ENCODE measurements at regions not wholly inside any gene's neighbourhood (a gene's known extent, or its start where the extent isn't known, plus 50 kb on each side); places are given as distances from the start of the nearest gene placed in this dataset.
"Not testable (repeated sequence)": the region's sequence is repeated elsewhere in the genome, so short reads cannot be mapped to it uniquely, and the experiment has no call there.

DNA sequence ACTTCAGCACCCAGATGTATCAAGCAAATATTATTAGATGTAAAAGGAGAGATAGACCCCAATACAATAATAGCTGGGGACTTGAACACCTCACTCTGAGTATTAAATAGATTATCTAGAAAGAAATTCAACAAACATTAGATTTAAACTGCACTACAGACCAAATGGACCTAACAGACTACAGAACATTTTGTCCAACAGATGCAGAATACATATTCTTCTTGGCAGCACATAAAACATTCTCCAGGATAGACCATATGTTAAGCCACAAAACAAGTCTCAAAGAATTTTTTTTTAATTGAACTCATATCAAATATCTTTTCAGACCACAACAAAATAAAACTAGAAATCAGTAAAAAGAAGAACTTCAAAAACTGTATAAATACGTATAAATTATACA, 130.4 kb downstream of the MTERF1 start:
- no peak overlapping the region for H3K27ac ChIP-seq (ENCODE audit: low read depth, low read length)
- no peak overlapping the region for H3K4me3 ChIP-seq (ENCODE audit: low read depth, low read length)
- CTCF ChIA-PET = no interaction called here
- H3K27me3 ChIP-seq (ENCODE audit: control insufficient read depth, insufficient read depth, low read length) = no peaks in the 10 kb centered on the region
- TF ChIP-seq, protein P1, sequence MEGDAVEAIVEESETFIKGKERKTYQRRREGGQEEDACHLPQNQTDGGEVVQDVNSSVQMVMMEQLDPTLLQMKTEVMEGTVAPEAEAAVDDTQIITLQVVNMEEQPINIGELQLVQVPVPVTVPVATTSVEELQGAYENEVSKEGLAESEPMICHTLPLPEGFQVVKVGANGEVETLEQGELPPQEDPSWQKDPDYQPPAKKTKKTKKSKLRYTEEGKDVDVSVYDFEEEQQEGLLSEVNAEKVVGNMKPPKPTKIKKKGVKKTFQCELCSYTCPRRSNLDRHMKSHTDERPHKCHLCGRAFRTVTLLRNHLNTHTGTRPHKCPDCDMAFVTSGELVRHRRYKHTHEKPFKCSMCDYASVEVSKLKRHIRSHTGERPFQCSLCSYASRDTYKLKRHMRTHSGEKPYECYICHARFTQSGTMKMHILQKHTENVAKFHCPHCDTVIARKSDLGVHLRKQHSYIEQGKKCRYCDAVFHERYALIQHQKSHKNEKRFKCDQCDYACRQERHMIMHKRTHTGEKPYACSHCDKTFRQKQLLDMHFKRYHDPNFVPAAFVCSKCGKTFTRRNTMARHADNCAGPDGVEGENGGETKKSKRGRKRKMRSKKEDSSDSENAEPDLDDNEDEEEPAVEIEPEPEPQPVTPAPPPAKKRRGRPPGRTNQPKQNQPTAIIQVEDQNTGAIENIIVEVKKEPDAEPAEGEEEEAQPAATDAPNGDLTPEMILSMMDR (IDR thresholded peaks at IDR 0.05; ENCODE audit: low read depth, low read length) = no peak
- no peaks in the 10 kb centered on the region for H3K9me3 ChIP-seq (ENCODE audit: control insufficient read depth, insufficient read depth, low read length)
- POLR2A ChIA-PET = no interaction called here
- no peak for DNase-seq (ENCODE audit: low read depth, low spot score)

DNA sequence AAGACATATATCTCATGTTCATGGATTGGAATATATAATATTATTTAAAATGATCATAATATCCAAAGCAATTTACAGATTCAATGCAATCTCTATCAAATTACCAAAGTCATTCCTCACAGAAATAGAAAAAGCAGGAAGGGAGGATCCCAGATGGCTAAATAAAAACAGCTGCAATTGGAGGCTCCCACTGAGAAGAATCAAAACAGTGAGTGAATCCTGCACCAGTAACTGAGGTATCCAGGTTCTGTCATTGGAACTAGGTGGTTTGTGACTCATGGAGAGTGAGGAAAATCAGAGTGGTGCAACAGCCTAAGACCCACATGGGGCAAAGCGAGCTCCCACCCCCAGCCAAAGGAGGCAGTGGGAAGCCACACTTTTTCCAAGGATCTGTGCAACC, 128.4 kb downstream of the MTERF1 start:
- no peak overlapping the region for H3K4me3 ChIP-seq (ENCODE audit: low read depth, low read length)
- H3K9me3 ChIP-seq (ENCODE audit: control insufficient read depth, insufficient read depth, low read length) = no peaks in the 10 kb centered on the region
- no peaks in the 10 kb centered on the region for H3K27me3 ChIP-seq (ENCODE audit: control insufficient read depth, insufficient read depth, low read length)
- ChIA-PET CTCF (no interaction called here), POLR2A (no interaction called here)
- DNase-seq (ENCODE audit: low read depth, low spot score) = no peak
- TF ChIP-seq, protein P1 (IDR thresholded peaks at IDR 0.05; ENCODE audit: low read depth, low read length) = no peak
- H3K27ac ChIP-seq (ENCODE audit: low read depth, low read length) = no peak overlapping the region

DNA sequence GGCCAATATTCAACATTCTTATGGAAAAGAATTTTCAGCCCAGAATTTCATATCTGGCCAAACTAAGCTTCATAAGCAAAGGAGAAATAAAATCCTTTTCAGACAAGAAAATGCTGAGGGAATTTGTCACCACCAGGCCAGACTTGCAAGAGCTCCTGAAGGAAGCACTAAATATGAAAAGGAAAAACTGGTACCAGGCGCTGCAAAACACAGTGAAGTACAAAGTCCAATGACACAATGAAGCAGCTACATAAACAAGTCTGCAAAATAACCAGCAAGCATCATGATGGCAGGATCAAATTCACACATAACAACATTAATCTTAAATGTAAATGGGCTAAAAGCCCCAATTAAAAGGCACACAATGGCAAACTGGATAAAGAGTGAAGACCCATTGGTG, 126.2 kb downstream of the MTERF1 start:
- H3K9me3 ChIP-seq (ENCODE audit: control insufficient read depth, insufficient read depth, low read length); POLR2A ChIA-PET; DNase-seq (ENCODE audit: low read depth, low spot score); H3K27me3 ChIP-seq (ENCODE audit: control insufficient read depth, insufficient read depth, low read length); H3K27ac ChIP-seq (ENCODE audit: low read depth, low read length); H3K4me3 ChIP-seq (ENCODE audit: low read depth, low read length); CTCF ChIA-PET: not testable (repeated sequence)

DNA sequence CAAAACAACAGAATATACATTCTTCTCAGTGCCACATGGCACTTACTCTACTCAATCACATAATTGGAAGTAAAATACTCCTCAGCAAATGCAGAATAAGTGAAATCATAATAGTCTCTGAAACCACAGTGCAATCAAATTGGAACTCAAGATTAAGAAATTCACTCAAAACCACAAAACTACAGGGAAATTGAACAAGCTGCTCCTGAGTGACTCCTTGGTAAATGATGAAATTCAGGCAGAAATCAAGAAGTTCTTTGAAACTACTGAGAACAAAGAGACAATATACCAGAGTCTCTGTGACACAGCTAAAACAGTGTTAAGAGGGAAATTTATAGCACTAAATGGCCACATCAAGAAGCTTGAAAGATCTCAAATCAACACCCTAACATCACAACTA, 125.4 kb downstream of the MTERF1 start:
- H3K4me3 ChIP-seq (ENCODE audit: low read depth, low read length); CTCF ChIA-PET; H3K27ac ChIP-seq (ENCODE audit: low read depth, low read length); DNase-seq (ENCODE audit: low read depth, low spot score); H3K9me3 ChIP-seq (ENCODE audit: control insufficient read depth, insufficient read depth, low read length); POLR2A ChIA-PET; H3K27me3 ChIP-seq (ENCODE audit: control insufficient read depth, insufficient read depth, low read length): not testable (repeated sequence)

DNA sequence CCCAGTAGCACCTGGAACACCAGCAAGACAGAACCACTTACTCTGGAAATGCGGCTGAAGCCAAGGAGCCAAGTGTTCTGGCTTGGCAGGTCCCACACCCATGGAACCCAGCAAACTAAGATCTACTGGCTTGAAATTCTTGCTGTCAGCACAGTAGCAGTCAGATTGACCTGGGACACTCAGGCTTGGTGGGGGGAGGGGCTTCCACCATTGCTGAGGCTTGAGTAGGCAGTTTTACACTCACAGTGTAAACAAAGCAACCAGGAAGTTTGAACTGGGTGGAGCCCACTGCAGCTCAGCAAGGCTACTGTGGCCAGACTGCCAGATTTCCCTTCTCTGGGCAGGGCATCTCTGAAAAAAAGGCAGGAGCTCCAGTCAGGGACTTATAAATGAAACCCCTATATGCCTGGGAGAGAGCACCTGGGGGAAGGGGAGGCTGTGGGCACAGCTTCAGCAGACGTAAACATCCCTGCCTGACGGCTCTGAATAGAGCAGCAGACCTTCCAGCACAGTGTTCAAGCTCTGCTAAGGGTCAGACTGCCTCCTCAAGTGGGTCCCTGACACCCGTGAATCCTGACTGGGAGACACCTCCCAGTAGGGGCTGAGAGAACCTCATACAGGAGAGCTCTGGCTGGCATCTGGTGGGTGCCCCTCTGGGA, 121.2 kb downstream of the MTERF1 start:
- Histone ChIP-seq H3K27me3 (ENCODE audit: control insufficient read depth, insufficient read depth, low read length) (no peaks in the 10 kb centered on the region), H3K4me3 (ENCODE audit: low read depth, low read length) (no peak overlapping the region), H3K27ac (ENCODE audit: low read depth, low read length) (no peak overlapping the region), H3K9me3 (ENCODE audit: control insufficient read depth, insufficient read depth, low read length) (no peaks in the 10 kb centered on the region)
- POLR2A ChIA-PET = no interaction called here
- CTCF ChIA-PET = no interaction called here
- no peak for DNase-seq (ENCODE audit: low read depth, low spot score)
- TF ChIP-seq, protein P1 (IDR thresholded peaks at IDR 0.05; ENCODE audit: low read depth, low read length) = no peak

DNA sequence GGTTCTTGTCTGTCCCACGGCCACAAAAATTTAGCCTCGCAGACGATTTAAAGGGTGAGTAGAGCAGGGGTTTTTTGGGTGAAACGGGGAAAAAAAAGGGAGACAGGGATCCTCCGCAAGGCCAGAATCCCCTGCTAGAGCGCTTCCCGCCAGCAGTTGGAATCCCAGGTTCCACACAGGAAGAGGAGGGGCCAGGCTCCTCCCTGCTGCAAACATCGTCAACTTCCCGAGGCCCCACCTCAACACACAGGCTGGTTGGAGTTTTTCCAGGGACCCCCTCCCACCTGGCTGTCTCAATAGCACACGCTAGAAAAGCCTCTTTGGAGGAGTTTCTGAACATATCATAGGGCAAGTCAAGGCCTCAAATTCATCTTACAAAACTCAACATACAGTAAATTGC, 112.7 kb downstream of the MTERF1 start:
- POLR2A ChIA-PET = no interaction called here
- no peak overlapping the region for H3K27ac ChIP-seq (ENCODE audit: low read depth, low read length)
- H3K4me3 ChIP-seq (ENCODE audit: low read depth, low read length) = no peak overlapping the region
- CTCF ChIA-PET = no interaction called here
- TF ChIP-seq, protein P1 (IDR thresholded peaks at IDR 0.05; ENCODE audit: low read depth, low read length) = no peak
- no peak for DNase-seq (ENCODE audit: low read depth, low spot score)
- no peaks in the 10 kb centered on the region for H3K27me3 ChIP-seq (ENCODE audit: control insufficient read depth, insufficient read depth, low read length)
- no peaks in the 10 kb centered on the region for H3K9me3 ChIP-seq (ENCODE audit: control insufficient read depth, insufficient read depth, low read length)

Measured in AG04450 (cell line).